AG10803 (cell line): ENCODE measurements at regions not wholly inside any gene's neighbourhood (a gene's known extent, or its start where the extent isn't known, plus 50 kb on each side); places are given as distances from the start of the nearest gene placed in this dataset.

Experiments used
- DNase-seq: peaks from one replicate; pipeline ENCODE4 v3.0.0; 2010; ENCODE audit warnings: low read depth
- H3K4me3 ChIP-seq: 2 replicates; pipeline ENCODE4 v1.5.1; 2011; ENCODE audit warnings: mild to moderate bottlenecking, low read length, control low read depth
- TF ChIP-seq, protein P1 (sequence below): conservative IDR thresholded peaks from 2 replicates; pipeline ENCODE4 v1.5.1; 2011; ENCODE audit warnings: mild to moderate bottlenecking, low read length, control low read depth, inconsistent platforms

DNA sequence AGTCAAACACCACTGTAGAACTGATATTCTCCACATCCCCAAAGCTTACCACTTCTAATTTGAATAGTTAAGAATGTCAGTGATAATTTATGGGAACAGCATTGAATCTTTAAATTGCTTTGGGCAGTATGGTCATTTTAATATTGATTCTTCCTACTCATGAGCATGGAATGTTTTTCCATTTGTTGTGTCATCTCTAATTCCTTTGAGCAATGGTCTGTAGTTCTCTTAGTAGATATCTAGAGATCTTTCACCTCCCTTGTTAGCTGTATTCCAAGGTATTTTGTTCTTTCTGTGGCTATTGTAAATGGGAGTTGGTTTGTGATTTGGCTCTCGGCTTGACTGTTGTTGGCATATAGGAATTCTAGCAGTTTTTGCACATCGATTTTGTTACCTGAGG is 1341.8 kb upstream of the CDH9 start:
- H3K4me3 ChIP-seq = no peak overlapping the region
- TF ChIP-seq, protein P1, sequence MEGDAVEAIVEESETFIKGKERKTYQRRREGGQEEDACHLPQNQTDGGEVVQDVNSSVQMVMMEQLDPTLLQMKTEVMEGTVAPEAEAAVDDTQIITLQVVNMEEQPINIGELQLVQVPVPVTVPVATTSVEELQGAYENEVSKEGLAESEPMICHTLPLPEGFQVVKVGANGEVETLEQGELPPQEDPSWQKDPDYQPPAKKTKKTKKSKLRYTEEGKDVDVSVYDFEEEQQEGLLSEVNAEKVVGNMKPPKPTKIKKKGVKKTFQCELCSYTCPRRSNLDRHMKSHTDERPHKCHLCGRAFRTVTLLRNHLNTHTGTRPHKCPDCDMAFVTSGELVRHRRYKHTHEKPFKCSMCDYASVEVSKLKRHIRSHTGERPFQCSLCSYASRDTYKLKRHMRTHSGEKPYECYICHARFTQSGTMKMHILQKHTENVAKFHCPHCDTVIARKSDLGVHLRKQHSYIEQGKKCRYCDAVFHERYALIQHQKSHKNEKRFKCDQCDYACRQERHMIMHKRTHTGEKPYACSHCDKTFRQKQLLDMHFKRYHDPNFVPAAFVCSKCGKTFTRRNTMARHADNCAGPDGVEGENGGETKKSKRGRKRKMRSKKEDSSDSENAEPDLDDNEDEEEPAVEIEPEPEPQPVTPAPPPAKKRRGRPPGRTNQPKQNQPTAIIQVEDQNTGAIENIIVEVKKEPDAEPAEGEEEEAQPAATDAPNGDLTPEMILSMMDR = no peak
- DNase-seq = no peak

DNA sequence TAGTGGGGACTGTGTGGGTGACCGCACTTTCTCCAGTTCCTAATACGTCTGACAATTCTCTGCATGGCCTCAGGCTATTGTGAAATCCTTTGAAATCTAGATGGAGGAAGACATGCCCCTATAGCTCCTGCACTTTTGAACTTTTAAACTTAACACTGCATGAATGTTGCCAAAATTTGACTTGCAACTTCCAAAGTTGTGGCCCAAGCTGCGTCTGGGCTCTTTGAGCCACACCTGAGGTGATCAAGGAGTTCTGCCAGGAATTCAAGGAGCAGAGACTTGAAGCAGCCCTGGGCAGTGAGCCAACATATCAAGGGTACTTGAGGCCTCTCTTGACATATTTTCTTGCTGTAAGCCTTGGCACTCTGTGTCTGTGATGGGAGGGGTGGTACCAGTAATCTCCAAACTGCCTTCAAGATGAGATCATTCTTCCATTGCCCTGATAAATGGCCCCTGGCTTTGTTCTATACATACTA is 1336.1 kb upstream of the CDH9 start:
- no peak overlapping the region for H3K4me3 ChIP-seq
- DNase-seq = no peak
- TF ChIP-seq, protein P1 = no peak

DNA sequence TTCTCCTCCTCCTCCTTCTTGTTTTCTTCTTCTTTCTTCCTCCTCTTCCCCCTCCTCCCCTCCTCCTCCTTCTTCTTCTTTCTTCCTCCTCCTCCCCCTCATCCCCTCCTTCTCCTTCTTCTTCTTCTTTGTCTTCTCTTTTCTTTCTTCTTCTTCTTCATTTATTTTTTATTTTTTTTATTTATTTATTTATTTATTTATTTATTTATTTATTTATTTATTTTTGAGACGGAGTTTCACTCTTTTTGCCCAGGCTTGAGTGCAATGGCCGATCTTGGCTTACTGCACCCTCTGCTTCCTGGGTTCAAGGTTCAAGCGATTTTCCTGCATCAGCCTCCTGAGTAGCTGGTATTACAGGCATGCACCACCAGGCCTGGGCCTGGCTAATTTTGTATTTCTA is 1332.5 kb upstream of the CDH9 start:
- no peak overlapping the region for H3K4me3 ChIP-seq
- TF ChIP-seq, protein P1 = no peak
- DNase-seq = no peak

DNA sequence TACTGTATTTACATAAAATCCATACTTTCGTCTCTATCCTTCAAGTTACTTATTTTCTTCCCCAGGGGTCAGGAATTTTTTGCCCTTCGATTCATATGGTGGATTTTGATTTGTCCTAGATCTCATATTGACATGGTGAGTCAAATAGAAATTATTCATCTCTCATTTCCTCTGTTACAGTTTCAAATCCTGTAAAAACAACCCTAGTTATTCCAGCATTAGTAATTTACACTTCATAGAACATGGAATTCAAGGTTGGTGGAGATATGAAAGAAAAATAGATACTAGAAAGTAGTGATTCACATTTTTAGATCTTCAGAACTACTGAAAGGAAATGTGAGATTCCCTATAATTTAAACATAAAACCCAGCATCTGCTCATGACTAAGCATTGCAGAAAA is 1331.0 kb upstream of the CDH9 start:
- TF ChIP-seq, protein P1 = no peak
- H3K4me3 ChIP-seq = no peak overlapping the region
- DNase-seq = no peak

GRCh38 chr5:28355831-28356230 is 1317.4 kb upstream of the CDH9 start:
- TF ChIP-seq, protein P1 = no peak
- no peak overlapping the region for H3K4me3 ChIP-seq
- no peak for DNase-seq

GRCh38 chr5:28346696-28347095 is 1308.3 kb upstream of the CDH9 start:
- no peak for DNase-seq
- H3K4me3 ChIP-seq = no peak overlapping the region
- TF ChIP-seq, protein P1 = no peak

DNA sequence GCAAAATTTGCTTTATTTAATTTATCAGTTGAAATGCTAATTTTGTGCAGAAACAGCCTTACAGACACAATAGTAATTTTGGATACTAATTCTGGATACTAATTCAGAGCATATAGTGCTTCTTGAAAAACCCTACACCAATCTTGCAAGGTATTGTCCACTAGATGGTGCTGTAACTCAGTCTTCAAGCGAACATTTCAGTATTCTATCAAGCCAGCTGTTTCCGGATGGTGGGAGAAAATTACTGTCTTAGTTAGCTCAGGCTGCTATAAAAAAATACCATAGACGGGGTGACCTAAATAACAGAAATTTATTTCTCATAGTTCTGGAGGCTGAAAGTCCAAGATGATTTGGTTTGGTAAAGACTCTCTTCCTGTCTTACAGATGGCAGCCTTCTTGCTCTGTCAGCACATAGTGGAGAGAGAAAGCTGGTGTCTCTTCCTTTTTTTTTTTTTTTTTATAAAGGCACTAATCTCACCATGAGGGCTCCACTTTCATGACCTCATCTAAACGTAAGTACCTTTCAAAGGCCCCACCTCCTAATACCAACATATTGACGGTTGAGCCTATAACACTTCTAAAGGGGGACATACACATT is 1306.5 kb upstream of the CDH9 start:
- no peak overlapping the region for H3K4me3 ChIP-seq
- TF ChIP-seq, protein P1 = no peak
- no peak for DNase-seq
